K562 (cell line): ENCODE measurements at regions not wholly inside any gene's neighbourhood (a gene's known extent, or its start where the extent isn't known, plus 50 kb on each side); places are given as distances from the start of the nearest gene placed in this dataset.

Experiments used
- ATAC-seq: fragments of 200-7000 bp; cut with Tn5 transposase; 3 replicates; pipeline ENCODE4 v1.9.1; 2020; ENCODE audit warnings: moderate library complexity
- BruUV-seq: library from RNA; stranded (reverse); fragments of 400-500 nt; replicated peaks from 2 replicates; lab custom pipeline; 2021; lab: Mats Ljungman, UMichigan
- CTCF ChIA-PET: fragments of 300-600 bp; formaldehyde crosslinking; extraction: SDS; loops from one replicate; lab custom pipeline; 2021; ENCODE audit warnings: low intra/inter-chr PET ratio; lab: Yijun Ruan, JAX
- POLR2A ChIA-PET: fragments of 300-600, 350-650 bp; sonication (Branson Sonifier 250); formaldehyde crosslinking; extraction: SDS; loops from one replicate; lab custom pipeline; 2021; ENCODE audit warnings: antibody characterized with exemption, inconsistent platforms; lab: Yijun Ruan, JAX
- DNase-seq, 4 experiments: peaks; one replicate each; pipeline versions ENCODE4 v3.0.0 to v3.0.0-alpha.2; 2011 to 2018; ENCODE audit warnings: low spot score in 3 of 4, mixed read lengths in 3 of 4; ENCODE audit errors: extremely low read depth in 1 of 4
- FAIRE-seq: peaks from 2 replicates; lab custom pipeline; 2011; peaks lifted over from hg19 to GRCh38; lab: Jason Lieb, UNC
- H2AFZ ChIP-seq: 2 replicates; pipeline ENCODE4 v1.6.0; 2011; ENCODE audit warnings: low read depth, low read length, control low read depth, inconsistent platforms
- H3K27ac ChIP-seq: fragments of 200-600 bp; 3 replicates; pipeline ENCODE4 v1.8.0; 2011; ENCODE audit warnings: low read depth, mild to moderate bottlenecking, control low read depth, inconsistent platforms, low read length, moderate library complexity, mixed read lengths; ENCODE audit errors: extremely low read depth
- H3K27me3 ChIP-seq, 2 experiments: fragments of 300-600 bp in 1 of 2; 2 replicates in 1 of 2; 3 replicates in 1 of 2; pipeline versions ENCODE4 v1.6.0 to v1.8.0; 2011; ENCODE audit warnings: inconsistent platforms in 2 of 2, low read length in 2 of 2, mild to moderate bottlenecking in 1 of 2, mixed read lengths in 1 of 2, moderate library complexity in 1 of 2; ENCODE audit not compliant: control insufficient read depth in 2 of 2, insufficient read depth in 2 of 2
- H3K36me3 ChIP-seq: fragments of 300-600 bp; 3 replicates; pipeline ENCODE4 v1.8.0; 2011; ENCODE audit warnings: mild to moderate bottlenecking, low read length, inconsistent platforms; ENCODE audit not compliant: control insufficient read depth, insufficient read depth
- H3K4me1 ChIP-seq, 2 experiments: fragments of 200-600 bp in 1 of 2; replicated peaks in 1 of 2; 2 replicates in 1 of 2; 3 replicates in 1 of 2; pipeline versions ENCODE4 v1.5.1 to v1.8.0; 2011; ENCODE audit warnings: inconsistent platforms in 2 of 2, low read length in 2 of 2, mild to moderate bottlenecking in 1 of 2, mixed read lengths in 1 of 2, moderate library complexity in 1 of 2; ENCODE audit not compliant: control insufficient read depth in 2 of 2, insufficient read depth in 2 of 2
- H3K4me2 ChIP-seq: 2 replicates; pipeline ENCODE4 v1.6.1; 2011; ENCODE audit warnings: low read length, control low read depth, inconsistent platforms, mixed read lengths; ENCODE audit not compliant: insufficient read depth
- H3K4me3 ChIP-seq: fragments of 200-600 bp; sonication (generic), shearing (Covaris generic); 2 replicates; pipeline ENCODE4 v1.5.1; 2016; ENCODE audit warnings: control low read depth, inconsistent platforms
- H3K79me2 ChIP-seq: fragments of 200-600 bp; 3 replicates; pipeline ENCODE4 v1.8.0; 2011; ENCODE audit warnings: low read length, inconsistent platforms; ENCODE audit not compliant: control insufficient read depth, insufficient read depth
- H3K9ac ChIP-seq, 2 experiments: 2 replicates each; pipeline versions ENCODE4 v1.6.0 to v1.6.1; 2011; ENCODE audit warnings: low read depth in 2 of 2, low read length in 2 of 2, control low read depth in 1 of 2, inconsistent platforms in 1 of 2, mild to moderate bottlenecking in 1 of 2, mixed read lengths in 1 of 2; ENCODE audit not compliant: insufficient read depth in 1 of 2
- H3K9me1 ChIP-seq: one replicate; pipeline ENCODE4 v1.6.0; 2011; ENCODE audit warnings: inconsistent platforms, mild to moderate bottlenecking, low read length, moderate library complexity; ENCODE audit not compliant: control insufficient read depth, insufficient read depth
- H3K9me3 ChIP-seq: replicated peaks from 2 replicates; pipeline ENCODE4 v1.5.1; 2011; ENCODE audit warnings: low read depth, low read length, inconsistent platforms; ENCODE audit not compliant: control insufficient read depth, insufficient read depth
- H4K20me1 ChIP-seq: replicated peaks from 2 replicates; pipeline ENCODE4 v1.6.1; 2011; ENCODE audit warnings: low read length, inconsistent platforms, mixed read lengths; ENCODE audit not compliant: control insufficient read depth, insufficient read depth
- CEBPG ChIP-seq, 3 experiments: fragments of 200-800 bp in 1 of 3; sonication (Bioruptor generic) in 1 of 3; sonication (generic) in 1 of 3; formaldehyde crosslinking in 1 of 3; IDR thresholded peaks in 2 of 3; conservative IDR thresholded peaks in 1 of 3; 2 replicates each; pipeline versions ENCODE4 v1.6.1 to v1.8.0; 2016 to 2022; ENCODE audit warnings: missing compliant biosample characterization in 2 of 3, missing genetic modification characterization in 2 of 3, mild to moderate bottlenecking in 1 of 3, missing genetic modification reagents in 1 of 3
- ZNF316 ChIP-seq: fragments of 450-650 bp; IDR thresholded peaks from 2 replicates; pipeline ENCODE4 v1.6.1; 2016
- ZNF324 ChIP-seq: fragments of 250-450 bp; sonication (Bioruptor Pico); IDR thresholded peaks from 2 replicates; pipeline ENCODE4 v1.4.0; 2020; ENCODE audit warnings: mild to moderate bottlenecking
- WGBS: fragments of 100-300 bp; shearing (Covaris generic); methylation state at CpG from one replicate; pipeline ENCODE4 v1.1.6; 2016; ENCODE audit warnings: low coverage, mixed read lengths; ENCODE audit not compliant: insufficient coverage; ENCODE audit errors: missing lambda C conversion rate; 5-methylcytosine and 5-hydroxymethylcytosine counted together
- in situ Hi-C: fragments of 300-500 bp; cut with MboI; formaldehyde crosslinking; loops from 4 replicates; pipeline ENCODE4 v1.15.0; 2018; ENCODE audit warnings: inconsistent platforms, mixed read lengths
- intact Hi-C: fragments of 100-400 bp; cut with micrococcal nuclease; formaldehyde crosslinking; loops from 2 replicates; pipeline ENCODE4 v1.14.2; 2022

DNA sequence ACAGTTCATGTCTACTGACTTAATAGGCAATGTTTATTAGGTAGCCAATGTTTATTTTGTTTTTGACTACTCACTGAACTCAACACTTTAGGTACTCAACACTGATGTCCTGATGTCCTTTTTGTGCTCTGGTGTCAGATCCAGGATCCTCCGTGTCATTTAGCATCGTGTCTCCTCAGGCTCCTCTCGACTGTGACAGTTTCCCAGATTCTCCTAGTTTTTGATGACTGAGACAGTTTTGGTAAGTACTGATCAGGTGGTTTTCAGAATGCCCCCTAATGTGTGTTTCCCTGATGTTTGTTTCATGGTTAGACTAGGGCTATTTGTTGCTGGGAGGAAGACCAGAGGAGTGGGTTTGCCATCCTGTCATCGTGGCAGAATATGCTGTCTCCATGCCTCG lies 719.7 kb upstream of the SOX11 start:
- in situ Hi-C loops: no loop called here

DNA sequence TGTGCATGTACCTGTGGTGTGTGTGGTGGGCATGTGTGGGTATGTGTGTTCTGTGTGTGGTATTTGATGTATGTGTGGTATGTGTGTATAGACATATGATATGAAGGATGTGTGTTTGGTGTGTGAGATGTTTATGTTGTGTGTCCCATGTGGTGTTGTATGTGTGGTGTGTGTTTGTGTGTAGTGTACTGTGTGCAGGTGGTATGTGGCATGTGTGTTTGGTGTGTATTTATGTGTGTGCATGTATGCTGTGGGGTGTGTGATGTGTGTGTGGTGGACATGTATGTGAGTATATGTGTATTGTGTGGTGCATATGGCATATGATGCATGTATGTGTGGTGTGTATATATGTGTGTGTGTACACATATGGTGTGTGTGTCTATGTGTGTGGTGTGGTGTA lies 718.8 kb upstream of the SOX11 start:
- H3K9me3 ChIP-seq: no peaks in the 10 kb centered on the region
- no peaks in the 10 kb centered on the region for H3K9me1 ChIP-seq
- no peaks in the 10 kb centered on the region for H3K79me2 ChIP-seq
- in situ Hi-C loops (no loop called here), intact Hi-C loops (no loop called here)
- no peak overlapping the region for H3K9ac ChIP-seq
- ChIA-PET CTCF (no interaction called here), POLR2A (no interaction called here)
- H3K36me3 ChIP-seq: no peaks in the 10 kb centered on the region
- no peak overlapping the region for H3K4me3 ChIP-seq
- no peak overlapping the region for H3K27ac ChIP-seq
- H4K20me1 ChIP-seq: no peaks in the 10 kb centered on the region
- DNase-seq (no peak), FAIRE-seq (no peak), ATAC-seq (no peak)
- H3K4me1 ChIP-seq: no peaks in the 10 kb centered on the region
- no peak overlapping the region for H2AFZ ChIP-seq
- no peak overlapping the region for H3K4me2 ChIP-seq
- no peak for TF ChIP-seq CEBPG (CRISPR knock-in tag; IDR thresholded peaks at IDR 0.05)
- no peak for TF ChIP-seq CEBPG (tag; conservative IDR thresholded peaks at IDR 0.05 in 1 of 2, IDR thresholded peaks at IDR 0.05 in 1 of 2)
- no TSS peak for BruUV-seq
- H3K27me3 ChIP-seq: no peaks in the 10 kb centered on the region

More for the DNA sequence above, 719.7 kb upstream of the SOX11 start:
- no peak for FAIRE-seq
- H3K27ac ChIP-seq: no peak overlapping the region
- CTCF ChIA-PET: no interaction called here
- no peaks in the 10 kb centered on the region for H3K4me1 ChIP-seq
- no peak for DNase-seq
- H4K20me1 ChIP-seq: no peaks in the 10 kb centered on the region
- H3K79me2 ChIP-seq: no peaks in the 10 kb centered on the region
- H3K36me3 ChIP-seq: no peaks in the 10 kb centered on the region
- no peak overlapping the region for H3K9ac ChIP-seq
- TF ChIP-seq ZNF316 (peak; percentile 8; the same call in 1 of the 2 replicates), ZNF324 (CRISPR knock-in tag) (no peak)
- TF ChIP-seq, all 486 proteins: peak for 1
- intact Hi-C loops: no loop called here
- no peak overlapping the region for H3K4me3 ChIP-seq
- no peaks in the 10 kb centered on the region for H3K27me3 ChIP-seq
- H3K9me1 ChIP-seq: no peaks in the 10 kb centered on the region
- 2% methylated on average over 5 of the region's 5 CpGs for WGBS
- H2AFZ ChIP-seq: no peak overlapping the region
- H3K9me3 ChIP-seq: no peaks in the 10 kb centered on the region
- no peak for ATAC-seq
- BruUV-seq: no TSS peak
- no peak overlapping the region for H3K4me2 ChIP-seq
- POLR2A ChIA-PET: no interaction called here
